Dendritic cell treated with granulocyte-macrophage colony-stimulating factor and Interleukin-4, amounts not matched to agents 40 ng/mL and 50 ng/mL, for 4 days (primary cell): ENCODE measurements at regions not wholly inside any gene's neighbourhood (a gene's known extent, or its start where the extent isn't known, plus 50 kb on each side); places are given as distances from the start of the nearest gene placed in this dataset.
"Not testable (repeated sequence)": the region's sequence is repeated elsewhere in the genome, so short reads cannot be mapped to it uniquely, and the experiment has no call there.

Experiments used
- H3K27ac Mint-ChIP-seq: one replicate; pipeline ENCODE4 v1.8.0; 2022; ENCODE audit warnings: mild to moderate bottlenecking, mixed read lengths
- H3K27me3 Mint-ChIP-seq: one replicate; pipeline ENCODE4 v1.8.0; 2022; ENCODE audit warnings: mild to moderate bottlenecking, mixed read lengths
- H3K36me3 Mint-ChIP-seq: one replicate; pipeline ENCODE4 v1.8.0; 2022; ENCODE audit warnings: low read depth, mixed read lengths
- H3K4me1 Mint-ChIP-seq: one replicate; pipeline ENCODE4 v1.8.0; 2022; ENCODE audit warnings: low read depth, mixed read lengths
- H3K4me3 Mint-ChIP-seq: one replicate; pipeline ENCODE4 v1.8.0; 2022; ENCODE audit warnings: mild to moderate bottlenecking, moderate library complexity, mixed read lengths
- H3K9me3 Mint-ChIP-seq: one replicate; pipeline ENCODE4 v1.8.0; 2022; ENCODE audit warnings: mixed read lengths
- intact Hi-C: fragments of 100-400 bp; cut with micrococcal nuclease; formaldehyde crosslinking; loops from one replicate; pipeline ENCODE4 v1.15.0; 2022

GRCh38 chr18:71294201-71294600 is 1005.4 kb downstream of the SOCS6 start:
- H3K4me1 Mint-ChIP-seq, intact Hi-C loops: not testable (repeated sequence)

GRCh38 chr18:71293322-71293721 is 1004.5 kb downstream of the SOCS6 start:
- Mint-ChIP-seq H3K27me3 (no peaks in the 10 kb centered on the region), H3K27ac (no peak overlapping the region), H3K9me3 (peaks cover 13% of the 10 kb centered on the region), H3K4me1 (no peaks in the 10 kb centered on the region), H3K36me3 (no peaks in the 10 kb centered on the region), H3K4me3 (no peak overlapping the region)
- intact Hi-C loops = no loop called here

More at GRCh38 chr18:71294201-71294600, 1005.4 kb downstream of the SOCS6 start:
- H3K36me3 Mint-ChIP-seq, H3K4me3 Mint-ChIP-seq, H3K27me3 Mint-ChIP-seq, H3K27ac Mint-ChIP-seq, H3K9me3 Mint-ChIP-seq: not testable (repeated sequence)

- H3K9me3 Mint-ChIP-seq = peaks cover 30% of the 10 kb centered on the region
- H3K27ac Mint-ChIP-seq = no peak overlapping the region
- H3K27me3 Mint-ChIP-seq = no peaks in the 10 kb centered on the region
- H3K4me1 Mint-ChIP-seq = no peaks in the 10 kb centered on the region
- intact Hi-C loops = no loop called here
- no peaks in the 10 kb centered on the region for H3K36me3 Mint-ChIP-seq
- H3K4me3 Mint-ChIP-seq = no peak overlapping the region
Observed at GRCh38 chr18:71287268-71287667, 998.4 kb downstream of the SOCS6 start.

- Mint-ChIP-seq H3K4me3 (no peak overlapping the region), H3K27me3 (no peaks in the 10 kb centered on the region), H3K27ac (no peak overlapping the region), H3K9me3 (peaks cover 9% of the 10 kb centered on the region), H3K36me3 (no peaks in the 10 kb centered on the region), H3K4me1 (no peaks in the 10 kb centered on the region)
- intact Hi-C loops = no loop called here
Observed at GRCh38 chr18:71252351-71252865, 963.6 kb downstream of the SOCS6 start.

- Mint-ChIP-seq H3K27ac (no peak overlapping the region), H3K36me3 (no peaks in the 10 kb centered on the region), H3K4me3 (no peak overlapping the region), H3K4me1 (no peaks in the 10 kb centered on the region), H3K27me3 (no peaks in the 10 kb centered on the region), H3K9me3 (peaks cover 9% of the 10 kb centered on the region)
- intact Hi-C loops = no loop called here
Observed at GRCh38 chr18:71250191-71250590, 961.3 kb downstream of the SOCS6 start.

GRCh38 chr18:71249791-71250190 is 960.9 kb downstream of the SOCS6 start:
- H3K36me3 Mint-ChIP-seq = no peaks in the 10 kb centered on the region
- no peaks in the 10 kb centered on the region for H3K4me1 Mint-ChIP-seq
- intact Hi-C loops = no loop called here
- peaks cover 9% of the 10 kb centered on the region for H3K9me3 Mint-ChIP-seq
- H3K4me3 Mint-ChIP-seq = no peak overlapping the region
- H3K27me3 Mint-ChIP-seq = no peaks in the 10 kb centered on the region
- no peak overlapping the region for H3K27ac Mint-ChIP-seq

GRCh38 chr18:71242981-71243380 is 954.1 kb downstream of the SOCS6 start:
- Mint-ChIP-seq H3K36me3 (no peaks in the 10 kb centered on the region), H3K4me3 (no peak overlapping the region), H3K27me3 (no peaks in the 10 kb centered on the region), H3K4me1 (no peaks in the 10 kb centered on the region), H3K9me3 (no peaks in the 10 kb centered on the region), H3K27ac (no peak overlapping the region)
- intact Hi-C loops = no loop called here

- H3K27ac Mint-ChIP-seq = no peak overlapping the region
- intact Hi-C loops = no loop called here
Observed at GRCh38 chr18:71238974-71239624, 950.3 kb downstream of the SOCS6 start.

GRCh38 chr18:71237641-71238040 is 948.8 kb downstream of the SOCS6 start:
- Mint-ChIP-seq H3K4me1 (no peaks in the 10 kb centered on the region), H3K4me3 (no peak overlapping the region)

More at GRCh38 chr18:71238974-71239624, 950.3 kb downstream of the SOCS6 start:
- no peaks in the 10 kb centered on the region for H3K4me1 Mint-ChIP-seq
- no peak overlapping the region for H3K4me3 Mint-ChIP-seq
- no peaks in the 10 kb centered on the region for H3K9me3 Mint-ChIP-seq
- no peaks in the 10 kb centered on the region for H3K27me3 Mint-ChIP-seq
- no peaks in the 10 kb centered on the region for H3K36me3 Mint-ChIP-seq

GRCh38 chr18:71233177-71233576 is 944.3 kb downstream of the SOCS6 start:
- Mint-ChIP-seq H3K9me3 (no peaks in the 10 kb centered on the region), H3K27ac (no peak overlapping the region), H3K4me1 (no peaks in the 10 kb centered on the region), H3K27me3 (no peaks in the 10 kb centered on the region), H3K36me3 (no peaks in the 10 kb centered on the region), H3K4me3 (no peak overlapping the region)
- intact Hi-C loops = no loop called here

More at GRCh38 chr18:71237641-71238040, 948.8 kb downstream of the SOCS6 start:
- Mint-ChIP-seq H3K9me3 (no peaks in the 10 kb centered on the region), H3K27me3 (no peaks in the 10 kb centered on the region), H3K27ac (no peak overlapping the region), H3K36me3 (no peaks in the 10 kb centered on the region)
- intact Hi-C loops = no loop called here

- no peak overlapping the region for H3K27ac Mint-ChIP-seq
- H3K27me3 Mint-ChIP-seq = no peaks in the 10 kb centered on the region
- no peaks in the 10 kb centered on the region for H3K4me1 Mint-ChIP-seq
- intact Hi-C loops = no loop called here
- no peaks in the 10 kb centered on the region for H3K36me3 Mint-ChIP-seq
- H3K4me3 Mint-ChIP-seq = no peak overlapping the region
- H3K9me3 Mint-ChIP-seq = peaks cover 11% of the 10 kb centered on the region
Observed at GRCh38 chr18:71223486-71223885, 934.6 kb downstream of the SOCS6 start.

- Mint-ChIP-seq H3K9me3 (peaks cover 10% of the 10 kb centered on the region), H3K4me1 (no peaks in the 10 kb centered on the region), H3K36me3 (no peaks in the 10 kb centered on the region), H3K27me3 (no peaks in the 10 kb centered on the region), H3K4me3 (no peak overlapping the region), H3K27ac (no peak overlapping the region)
- intact Hi-C loops = no loop called here
Observed at GRCh38 chr18:71221405-71221804, 932.6 kb downstream of the SOCS6 start.

GRCh38 chr18:71212739-71213138 is 923.9 kb downstream of the SOCS6 start:
- intact Hi-C loops, H3K27me3 Mint-ChIP-seq, H3K4me1 Mint-ChIP-seq, H3K4me3 Mint-ChIP-seq, H3K36me3 Mint-ChIP-seq, H3K27ac Mint-ChIP-seq: not testable (repeated sequence)
- H3K9me3 Mint-ChIP-seq = peaks cover 14% of the 10 kb centered on the region

- Mint-ChIP-seq H3K36me3 (no peaks in the 10 kb centered on the region), H3K27ac (no peak overlapping the region), H3K27me3 (no peaks in the 10 kb centered on the region), H3K4me3 (no peak overlapping the region), H3K4me1 (no peaks in the 10 kb centered on the region), H3K9me3 (peaks cover 14% of the 10 kb centered on the region)
- intact Hi-C loops = no loop called here
Observed at GRCh38 chr18:71212222-71212621, 923.4 kb downstream of the SOCS6 start.

- H3K4me3 Mint-ChIP-seq = no peak overlapping the region
- no peaks in the 10 kb centered on the region for H3K27me3 Mint-ChIP-seq
- intact Hi-C loops = no loop called here
- peaks cover 22% of the 10 kb centered on the region for H3K9me3 Mint-ChIP-seq
- H3K36me3 Mint-ChIP-seq = no peaks in the 10 kb centered on the region
- no peaks in the 10 kb centered on the region for H3K4me1 Mint-ChIP-seq
- H3K27ac Mint-ChIP-seq = no peak overlapping the region
Observed at GRCh38 chr18:71209944-71210343, 921.1 kb downstream of the SOCS6 start.
